HG02642 (cell line): ENCODE measurements at regions not wholly inside any gene's neighbourhood (a gene's known extent, or its start where the extent isn't known, plus 50 kb on each side); places are given as distances from the start of the nearest gene placed in this dataset.

Source experiments
- ATAC-seq: cut with Tn5 transposase; IDR thresholded peaks from one replicate; pipeline ENCODE4 v1.9.1; 2021; ENCODE audit warnings: mild to moderate bottlenecking; ENCODE audit not compliant: unreplicated experiment, poor library complexity

DNA sequence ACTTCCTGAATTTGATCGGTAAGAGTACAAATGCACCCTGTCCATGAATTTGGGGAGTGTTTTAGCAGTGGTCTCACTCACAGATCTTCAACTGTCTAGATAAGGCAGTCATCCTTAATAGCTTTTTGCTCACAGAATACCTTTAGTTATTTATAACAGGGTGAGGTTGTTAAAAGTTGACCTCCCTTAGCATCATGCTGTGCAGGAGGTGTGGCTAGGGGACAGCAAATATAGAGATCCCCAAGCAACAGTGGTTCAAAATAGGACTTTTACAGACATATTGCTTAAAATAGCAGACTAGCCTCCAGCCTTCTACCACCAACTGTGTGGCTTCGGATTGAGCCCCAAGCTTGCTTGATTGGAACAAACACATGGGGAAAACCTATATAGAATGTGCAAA, 724.4 kb downstream of the TLE1 start:
- no peak for ATAC-seq

DNA sequence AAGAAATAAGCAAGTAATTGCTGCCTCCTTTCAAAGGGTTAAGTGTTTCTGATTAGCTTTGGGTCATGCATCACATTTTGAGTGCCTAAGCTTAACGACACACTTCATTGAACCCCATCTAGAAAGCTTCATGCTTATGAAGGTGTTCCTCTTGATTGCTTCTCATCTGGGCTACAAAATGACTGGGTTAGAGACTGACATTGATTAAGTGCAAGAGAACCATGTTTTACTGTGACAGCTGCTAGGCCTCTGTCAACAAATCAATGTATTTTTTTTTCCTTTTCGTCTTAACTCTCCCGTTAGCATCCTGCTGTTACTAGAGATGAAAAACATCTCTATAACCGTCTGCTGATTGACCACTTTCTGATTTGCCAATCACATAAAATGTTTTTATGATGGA, 725.0 kb downstream of the TLE1 start:
- no peak for ATAC-seq

DNA sequence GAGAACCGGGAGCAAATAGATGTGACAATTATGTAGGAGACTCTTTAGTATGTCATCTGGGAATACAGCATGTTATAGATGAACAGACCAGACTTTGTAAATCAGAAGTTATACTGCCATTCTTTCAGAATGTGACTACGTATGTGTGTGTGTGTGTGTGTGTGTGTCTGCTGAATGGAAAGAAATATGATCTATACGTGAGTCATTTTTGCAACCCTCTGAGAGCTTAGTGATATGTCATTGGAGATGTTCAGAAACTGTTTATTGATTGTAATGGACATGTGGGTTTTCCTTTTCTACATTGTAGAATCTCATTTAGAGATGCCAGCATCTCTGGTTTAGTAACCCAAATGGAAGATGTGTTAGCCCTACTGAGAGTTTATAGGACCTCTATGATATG, 731.5 kb downstream of the TLE1 start:
- no peak for ATAC-seq

DNA sequence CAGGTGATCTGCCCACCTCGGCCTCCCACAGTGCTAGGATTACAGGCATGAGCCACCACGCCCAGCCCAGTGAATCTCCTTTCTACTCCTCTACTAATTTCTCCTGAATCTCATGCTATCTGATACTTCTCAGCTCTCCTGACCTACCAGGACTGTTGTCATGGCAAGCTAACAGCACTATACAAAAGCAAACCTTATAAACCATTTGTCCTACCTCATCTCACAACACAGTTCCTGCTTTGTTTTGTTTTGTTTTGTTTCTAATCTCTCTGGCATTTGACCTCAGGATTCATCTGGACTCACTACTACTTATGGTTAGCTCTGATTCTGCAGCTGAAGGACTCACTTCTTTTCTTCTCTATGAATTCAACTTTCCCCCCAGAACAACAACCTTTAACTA, 734.8 kb downstream of the TLE1 start:
- no peak for ATAC-seq

DNA sequence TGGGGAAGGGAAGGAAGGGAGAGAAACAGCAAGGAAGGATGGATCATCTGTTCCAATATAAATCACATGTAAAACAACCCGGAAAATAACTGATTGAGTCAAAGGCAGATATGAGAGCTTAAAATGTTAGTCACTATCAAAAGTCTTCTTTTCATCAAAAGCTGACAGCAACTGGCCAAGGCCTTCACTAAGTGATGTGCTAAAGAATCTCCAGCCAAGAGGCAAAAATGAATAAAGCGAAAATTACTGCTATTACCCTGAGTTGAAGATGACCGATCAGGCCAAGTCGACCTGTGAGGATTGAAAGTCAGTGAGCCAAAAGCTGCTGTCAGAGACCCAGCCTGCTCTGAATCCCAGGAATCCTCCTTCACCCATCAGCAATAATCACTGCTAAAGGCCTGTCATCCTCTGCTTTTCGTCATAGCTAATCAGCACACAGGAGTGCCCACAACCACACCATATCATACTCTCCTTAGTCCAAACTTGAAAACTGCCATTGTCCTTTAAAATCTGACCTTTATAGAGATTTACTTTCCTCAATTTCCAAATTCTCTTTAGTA, 736.9 kb downstream of the TLE1 start:
- ATAC-seq, result no peak

GRCh38 chr9:80951675-80952074, 737.7 kb downstream of the TLE1 start:
- ATAC-seq, result no peak

- no peak for ATAC-seq
Observed at GRCh38 chr9:80948876-80949275, 740.5 kb downstream of the TLE1 start.

- ATAC-seq, result no peak
Observed at GRCh38 chr9:80948066-80948465, 741.3 kb downstream of the TLE1 start.

DNA sequence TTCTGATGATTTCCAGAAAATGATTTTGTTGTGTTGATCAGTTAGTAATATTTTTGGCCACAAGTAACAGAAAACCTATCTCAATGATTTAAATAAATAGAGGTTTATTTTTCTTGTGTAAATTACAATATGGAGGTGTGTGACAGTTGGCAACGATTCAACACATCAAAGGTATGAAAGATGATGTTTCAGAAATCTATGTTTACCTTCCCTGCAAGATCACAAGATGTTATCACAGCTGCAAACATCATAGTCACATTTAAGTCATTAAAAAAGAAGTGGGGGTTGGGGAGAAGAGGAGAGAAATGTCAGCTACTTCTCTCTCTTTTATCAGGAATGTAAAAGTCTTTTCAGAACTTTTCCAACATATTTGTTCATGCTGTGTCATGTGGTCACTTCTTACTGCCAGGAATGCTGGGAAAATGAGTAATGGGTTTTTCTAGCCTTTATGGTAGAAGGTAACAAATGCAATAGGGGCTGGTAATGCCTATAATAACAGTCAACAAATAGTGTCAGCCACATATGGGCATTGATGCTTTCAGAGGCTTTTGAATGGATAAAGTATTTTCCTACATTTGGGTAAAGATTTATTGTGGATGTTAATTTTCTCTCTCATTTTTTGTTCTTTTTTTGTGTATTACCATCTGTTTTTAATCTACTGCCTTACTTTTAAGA, 742.7 kb downstream of the TLE1 start:
- no peak for ATAC-seq

GRCh38 chr9:80945436-80945835, 743.9 kb downstream of the TLE1 start:
- ATAC-seq, result no peak

DNA sequence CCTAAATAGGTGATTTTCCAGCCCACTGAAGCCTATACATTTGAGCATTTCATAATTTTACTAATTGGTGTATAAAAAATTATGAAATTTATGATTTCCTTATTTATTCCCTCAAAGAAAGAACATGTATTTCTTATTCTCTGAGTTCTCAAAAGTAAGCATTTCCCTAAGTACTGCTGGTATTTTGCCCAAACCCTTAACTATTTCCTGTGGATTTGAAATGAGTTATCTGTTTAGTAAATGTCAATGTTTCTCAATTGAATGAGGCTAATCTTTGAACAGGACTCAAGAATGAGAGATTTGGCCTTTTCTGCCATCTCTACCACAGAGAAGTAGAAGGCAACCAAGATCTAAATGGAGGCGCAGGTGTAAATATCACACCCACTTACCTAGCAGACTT, 751.7 kb downstream of the TLE1 start:
- ATAC-seq, result no peak

DNA sequence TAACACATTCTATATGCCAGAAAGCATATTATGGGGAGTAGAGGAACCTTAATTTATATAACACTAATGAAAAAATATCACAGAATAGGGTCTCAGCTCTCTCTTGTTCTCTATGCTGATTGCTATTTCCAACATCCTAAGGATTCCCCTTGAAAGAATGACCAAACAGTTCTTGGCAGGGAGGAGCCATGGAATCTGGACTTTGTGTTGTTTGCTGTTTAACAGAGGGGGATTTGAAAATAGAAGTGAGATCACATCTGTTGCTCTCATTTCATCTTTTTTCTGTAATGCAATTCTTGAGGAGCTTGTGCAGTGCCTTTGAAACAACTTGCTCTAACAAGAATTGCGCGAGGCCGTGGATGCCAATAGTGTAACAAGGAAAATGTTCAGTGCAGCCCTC, 755.3 kb downstream of the TLE1 start:
- no peak for ATAC-seq

DNA sequence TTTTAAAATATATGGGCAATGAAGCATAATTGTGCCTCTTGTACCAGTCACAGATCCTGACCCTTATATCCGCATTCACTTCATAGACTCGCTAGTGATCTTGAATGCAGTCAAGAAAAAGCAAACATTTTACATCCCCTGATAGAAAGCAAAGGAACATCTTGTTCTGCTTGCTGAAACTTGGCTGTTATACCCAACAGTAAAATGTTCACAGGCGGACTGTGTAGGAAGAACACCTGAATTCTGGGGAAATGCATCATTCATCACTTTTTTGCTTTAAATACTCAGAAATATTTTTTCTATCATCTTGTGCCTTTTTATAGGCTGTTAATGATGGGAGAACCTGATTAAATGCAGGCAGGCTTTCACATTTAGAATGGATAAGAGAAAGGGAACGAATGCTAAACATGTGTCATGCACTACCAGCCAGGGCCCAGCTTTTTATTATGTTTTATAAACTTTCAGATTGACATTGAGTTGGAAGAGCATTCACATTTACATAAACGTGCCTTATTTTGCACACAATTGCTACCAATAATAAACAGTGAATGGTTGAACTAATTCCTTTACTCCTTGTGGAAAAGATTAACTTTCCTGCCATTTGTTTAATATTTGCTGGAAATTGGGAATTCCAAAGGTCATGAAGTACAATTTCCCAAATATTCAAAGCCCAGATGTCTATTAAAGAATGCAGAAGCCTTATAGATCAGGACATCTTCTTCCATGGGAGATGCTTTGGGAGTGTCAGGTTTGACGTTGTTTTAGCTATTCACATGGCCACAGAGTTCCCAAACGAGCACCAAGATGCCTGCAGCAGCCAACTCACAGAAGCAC, 756.2 kb downstream of the TLE1 start:
- ATAC-seq, result no peak

DNA sequence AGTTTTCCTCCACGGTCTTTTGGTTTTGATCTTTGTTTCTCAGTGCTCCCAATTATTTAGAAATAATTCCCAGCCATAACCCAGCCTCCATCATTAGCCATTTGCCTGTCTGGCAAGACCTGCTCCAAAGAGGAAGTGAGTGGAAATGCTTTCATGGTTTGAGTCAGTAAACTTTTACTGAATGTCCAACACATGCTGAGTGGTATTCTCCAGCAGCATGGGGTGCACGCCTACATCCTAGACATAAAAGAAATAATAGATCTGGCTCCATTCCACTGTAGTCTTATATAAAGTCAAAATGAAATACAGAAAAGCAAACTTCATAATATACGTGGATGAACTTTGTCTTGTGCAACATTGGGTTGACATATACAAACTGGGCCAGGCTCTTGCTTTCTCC, 757.2 kb downstream of the TLE1 start:
- ATAC-seq, result no peak

DNA sequence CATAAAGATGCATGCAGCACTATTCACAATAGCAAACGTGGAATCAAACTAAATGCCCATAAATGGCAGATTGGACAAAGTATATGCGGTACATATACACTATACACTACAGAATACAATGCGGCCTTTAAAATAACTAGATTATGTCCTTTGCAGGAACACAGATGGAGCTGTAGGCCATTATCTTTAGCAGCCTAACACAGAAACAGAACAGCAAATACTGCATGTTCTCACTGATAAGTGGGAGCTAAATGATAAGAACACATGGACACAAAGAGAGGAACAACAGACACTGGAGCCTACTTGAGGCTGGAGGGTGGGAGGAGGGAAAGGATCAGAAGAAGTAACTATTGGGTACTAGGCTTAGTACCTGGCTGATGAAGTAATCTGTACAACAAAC, 758.2 kb downstream of the TLE1 start:
- ATAC-seq, result no peak

DNA sequence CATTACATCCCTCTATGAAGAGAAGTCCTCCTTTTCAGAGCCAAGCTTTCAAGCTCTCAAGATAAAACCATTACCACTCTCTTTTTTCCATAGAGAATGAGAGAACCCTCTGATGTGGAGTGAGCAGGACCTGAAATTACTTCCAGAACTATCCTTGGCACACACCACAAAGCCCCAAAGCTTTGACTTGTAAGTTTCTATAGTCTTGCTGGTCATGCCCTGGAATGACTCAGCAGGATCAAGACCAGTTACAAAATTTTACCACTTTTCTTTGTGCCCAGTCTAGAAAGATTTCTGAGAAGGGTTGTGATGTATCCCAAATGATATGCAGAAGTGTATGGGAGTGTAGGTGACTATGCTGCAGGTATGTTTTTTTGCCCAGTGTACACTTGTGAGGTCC, 760.6 kb downstream of the TLE1 start:
- ATAC-seq, result no peak

DNA sequence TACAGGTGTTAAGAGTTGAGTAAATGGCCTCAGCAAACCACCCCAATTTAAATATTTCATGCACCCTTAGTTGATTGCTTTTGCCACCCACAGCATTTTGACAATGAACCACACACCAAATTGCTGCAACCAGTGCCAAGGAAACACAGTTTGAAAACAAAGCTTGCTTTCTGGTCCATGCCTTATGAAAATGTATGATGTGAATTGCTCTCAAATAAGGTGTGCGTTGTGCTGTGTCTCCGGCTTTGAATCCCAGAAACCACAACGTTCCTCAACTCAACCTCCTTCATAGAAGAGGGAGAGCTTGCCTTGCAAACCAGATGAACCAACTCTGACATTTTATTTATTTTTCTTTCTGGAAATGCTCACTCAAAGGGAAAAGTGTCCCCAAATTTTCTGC, 762.7 kb downstream of the TLE1 start:
- ATAC-seq, result no peak

DNA sequence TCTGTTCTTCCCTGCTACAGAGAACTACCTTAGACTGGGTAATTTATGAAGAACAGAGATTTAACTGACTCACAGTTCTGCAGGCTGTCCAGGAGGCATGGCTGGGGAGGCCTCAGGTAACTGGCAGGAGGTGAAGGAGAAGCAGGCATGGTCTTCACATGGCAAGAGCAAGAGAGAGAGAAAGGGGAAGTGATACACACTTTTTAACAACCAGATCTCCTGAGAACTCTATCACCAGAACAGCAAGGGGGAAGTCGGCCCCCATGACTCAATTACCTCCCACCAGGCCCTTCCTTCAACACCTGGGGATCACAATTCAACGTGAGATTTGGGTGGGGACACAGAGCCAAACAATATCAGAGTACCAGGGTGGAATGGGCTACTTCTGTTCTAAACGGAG, 766.8 kb downstream of the TLE1 start:
- ATAC-seq, result no peak

DNA sequence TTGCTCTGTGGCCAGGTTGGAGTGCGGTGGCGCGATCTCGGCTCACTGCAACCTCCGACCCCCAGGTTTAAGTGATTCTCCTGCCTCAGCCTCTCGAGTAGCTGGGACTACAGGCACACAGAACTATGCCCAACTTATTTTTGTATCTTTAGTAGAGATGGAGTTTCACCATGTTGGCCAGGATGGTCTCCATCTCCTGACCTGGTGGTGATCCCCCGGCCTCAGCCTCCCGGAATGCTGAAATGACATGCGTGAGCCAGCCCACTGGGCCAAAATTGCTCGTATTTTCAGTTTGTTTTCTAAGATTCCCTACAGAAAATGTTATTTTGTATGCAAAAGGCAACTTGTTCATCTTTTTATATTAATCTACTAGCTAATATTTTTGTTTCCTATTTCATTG, 782.6 kb downstream of the TLE1 start:
- ATAC-seq, result no peak

- no peak for ATAC-seq
Observed at GRCh38 chr9:80899208-80899607, 790.1 kb downstream of the TLE1 start.

DNA sequence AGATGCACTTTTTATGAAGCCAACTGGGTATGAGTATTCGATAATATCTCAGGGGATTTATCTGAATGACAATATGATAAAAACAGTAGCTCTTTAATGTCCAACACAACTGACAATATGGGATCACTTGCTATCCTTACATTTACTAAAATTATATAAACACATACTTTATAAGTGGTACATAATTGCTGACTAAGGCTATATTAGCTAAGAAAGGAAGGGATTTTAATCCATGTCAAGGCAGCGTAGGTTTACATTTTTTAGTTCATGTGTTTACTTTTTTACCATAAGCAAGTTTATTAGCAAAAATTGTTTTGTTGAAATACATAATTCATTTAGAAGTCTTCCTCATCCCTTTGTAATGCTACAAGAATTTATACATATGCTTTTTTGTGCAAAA, 796.2 kb downstream of the TLE1 start:
- ATAC-seq, result no peak

GRCh38 chr9:80892703-80893102, 796.6 kb downstream of the TLE1 start:
- ATAC-seq, result no peak
